ENCODE measurements at regions not wholly inside any gene's neighbourhood (a gene's known extent, or its start where the extent isn't known, plus 50 kb on each side); places are given as distances from the start of the nearest gene placed in this dataset.

DNA sequence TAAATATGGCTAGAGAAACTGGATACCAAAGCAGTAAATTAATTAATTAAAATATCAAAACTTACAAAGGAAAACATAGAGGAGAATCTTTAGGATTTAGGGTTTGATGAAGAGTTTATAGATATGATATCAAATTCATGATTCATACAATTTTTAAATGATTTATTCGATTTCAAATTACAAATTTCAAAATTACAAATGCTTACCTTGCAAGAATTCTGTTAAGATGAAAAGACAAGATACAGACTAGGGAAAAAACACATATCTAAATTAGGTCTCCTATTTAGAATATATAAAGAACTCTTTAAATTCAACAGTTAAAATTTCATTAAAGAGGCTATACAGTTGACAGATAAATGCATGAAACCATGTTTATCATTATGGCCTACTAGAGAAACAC, 930.7 kb downstream of the ZPLD1 start:
- no peak overlapping the region for H3K4me3 ChIP-seq (ENCODE audit: low read depth, low read length)
- no peak for DNase-seq (ENCODE audit: low read depth)
- TF ChIP-seq, protein P1, sequence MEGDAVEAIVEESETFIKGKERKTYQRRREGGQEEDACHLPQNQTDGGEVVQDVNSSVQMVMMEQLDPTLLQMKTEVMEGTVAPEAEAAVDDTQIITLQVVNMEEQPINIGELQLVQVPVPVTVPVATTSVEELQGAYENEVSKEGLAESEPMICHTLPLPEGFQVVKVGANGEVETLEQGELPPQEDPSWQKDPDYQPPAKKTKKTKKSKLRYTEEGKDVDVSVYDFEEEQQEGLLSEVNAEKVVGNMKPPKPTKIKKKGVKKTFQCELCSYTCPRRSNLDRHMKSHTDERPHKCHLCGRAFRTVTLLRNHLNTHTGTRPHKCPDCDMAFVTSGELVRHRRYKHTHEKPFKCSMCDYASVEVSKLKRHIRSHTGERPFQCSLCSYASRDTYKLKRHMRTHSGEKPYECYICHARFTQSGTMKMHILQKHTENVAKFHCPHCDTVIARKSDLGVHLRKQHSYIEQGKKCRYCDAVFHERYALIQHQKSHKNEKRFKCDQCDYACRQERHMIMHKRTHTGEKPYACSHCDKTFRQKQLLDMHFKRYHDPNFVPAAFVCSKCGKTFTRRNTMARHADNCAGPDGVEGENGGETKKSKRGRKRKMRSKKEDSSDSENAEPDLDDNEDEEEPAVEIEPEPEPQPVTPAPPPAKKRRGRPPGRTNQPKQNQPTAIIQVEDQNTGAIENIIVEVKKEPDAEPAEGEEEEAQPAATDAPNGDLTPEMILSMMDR (conservative IDR thresholded peaks at IDR 0.05; ENCODE audit: low read depth, low read length), result no peak

DNA sequence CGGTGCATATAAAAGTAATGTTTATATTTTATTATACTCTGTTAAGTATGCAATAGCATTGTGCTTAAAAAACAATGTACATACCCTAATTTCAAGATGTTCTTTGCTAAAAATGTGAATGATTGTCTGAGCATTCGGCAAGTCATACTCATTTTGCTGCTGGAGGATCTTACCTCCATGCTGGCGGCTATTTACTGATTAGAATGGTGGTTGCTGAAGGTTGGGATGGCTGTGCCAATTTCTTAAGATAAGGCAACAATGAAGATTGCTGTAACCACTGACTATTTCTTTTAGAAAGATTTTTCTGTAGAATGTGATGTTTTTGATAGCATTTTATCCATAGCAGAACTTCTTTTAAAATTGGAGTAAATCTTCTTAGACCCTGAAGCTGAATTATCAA, 932.7 kb downstream of the ZPLD1 start:
- DNase-seq (ENCODE audit: low read depth), result no peak
- no peak overlapping the region for H3K4me3 ChIP-seq (ENCODE audit: low read depth, low read length)
- TF ChIP-seq, protein P1 (conservative IDR thresholded peaks at IDR 0.05; ENCODE audit: low read depth, low read length), result no peak

DNA sequence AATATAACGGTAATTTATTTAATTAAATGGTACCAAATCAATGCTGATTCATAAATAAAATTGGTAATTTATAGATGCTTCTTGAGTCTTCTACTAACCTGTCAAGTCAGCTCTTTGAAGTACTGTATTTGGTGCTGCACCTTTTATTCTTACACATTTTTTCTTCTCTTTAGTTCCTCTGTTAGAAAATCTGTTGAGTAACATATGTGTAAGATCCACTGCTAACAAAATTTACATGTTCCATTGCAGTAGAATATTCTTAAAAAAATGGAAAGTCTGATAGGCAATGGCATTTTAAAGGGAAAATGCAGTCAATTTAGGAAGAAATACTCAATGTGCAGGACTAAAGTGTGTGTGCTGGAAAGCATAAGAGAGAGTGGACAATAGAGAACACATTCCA, 936.6 kb downstream of the ZPLD1 start:
- no peak for DNase-seq (ENCODE audit: low read depth)
- no peak overlapping the region for H3K4me3 ChIP-seq (ENCODE audit: low read depth, low read length)
- TF ChIP-seq, protein P1 (conservative IDR thresholded peaks at IDR 0.05; ENCODE audit: low read depth, low read length), result no peak

DNA sequence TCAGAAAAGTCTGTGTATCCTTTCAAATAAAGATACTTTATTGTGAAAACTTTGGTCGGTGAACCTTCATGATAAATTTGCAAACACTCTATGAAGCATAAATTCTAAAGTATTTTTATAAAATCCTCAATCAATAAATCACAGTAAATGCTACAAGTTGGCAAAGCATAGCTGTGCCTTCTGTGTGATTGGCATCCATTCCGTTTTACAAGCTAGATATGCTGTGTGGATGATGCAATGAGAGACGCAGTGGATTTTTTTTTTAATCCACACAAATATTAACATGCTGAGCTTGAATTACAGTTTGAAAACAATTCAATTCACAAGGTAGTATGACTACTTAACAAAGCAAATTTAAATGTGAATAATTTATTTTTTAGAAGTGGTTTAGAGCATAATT, 937.2 kb downstream of the ZPLD1 start:
- TF ChIP-seq, protein P1 (conservative IDR thresholded peaks at IDR 0.05; ENCODE audit: low read depth, low read length), result no peak
- no peak for DNase-seq (ENCODE audit: low read depth)
- no peak overlapping the region for H3K4me3 ChIP-seq (ENCODE audit: low read depth, low read length)

DNA sequence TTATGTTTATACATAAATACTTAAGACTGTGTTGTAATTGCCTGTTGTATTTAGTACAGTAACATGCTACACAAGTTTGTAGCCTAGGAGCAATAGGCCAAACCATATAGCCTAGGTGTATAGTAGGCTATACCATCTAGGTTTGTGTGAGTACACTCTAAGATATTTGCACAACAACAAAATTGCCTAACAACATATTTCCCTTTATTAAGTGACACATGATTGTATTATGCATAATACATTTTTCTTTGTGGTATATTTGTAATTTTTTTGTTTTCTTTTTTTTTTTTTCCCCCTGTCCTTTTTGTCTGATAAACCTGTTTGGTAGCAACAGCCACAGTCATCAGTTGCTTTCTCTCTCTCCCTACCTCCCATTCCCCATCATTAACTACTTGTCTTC, 945.6 kb downstream of the ZPLD1 start:
- TF ChIP-seq, protein P1 (conservative IDR thresholded peaks at IDR 0.05; ENCODE audit: low read depth, low read length), result no peak
- no peak for DNase-seq (ENCODE audit: low read depth)
- no peak overlapping the region for H3K4me3 ChIP-seq (ENCODE audit: low read depth, low read length)

DNA sequence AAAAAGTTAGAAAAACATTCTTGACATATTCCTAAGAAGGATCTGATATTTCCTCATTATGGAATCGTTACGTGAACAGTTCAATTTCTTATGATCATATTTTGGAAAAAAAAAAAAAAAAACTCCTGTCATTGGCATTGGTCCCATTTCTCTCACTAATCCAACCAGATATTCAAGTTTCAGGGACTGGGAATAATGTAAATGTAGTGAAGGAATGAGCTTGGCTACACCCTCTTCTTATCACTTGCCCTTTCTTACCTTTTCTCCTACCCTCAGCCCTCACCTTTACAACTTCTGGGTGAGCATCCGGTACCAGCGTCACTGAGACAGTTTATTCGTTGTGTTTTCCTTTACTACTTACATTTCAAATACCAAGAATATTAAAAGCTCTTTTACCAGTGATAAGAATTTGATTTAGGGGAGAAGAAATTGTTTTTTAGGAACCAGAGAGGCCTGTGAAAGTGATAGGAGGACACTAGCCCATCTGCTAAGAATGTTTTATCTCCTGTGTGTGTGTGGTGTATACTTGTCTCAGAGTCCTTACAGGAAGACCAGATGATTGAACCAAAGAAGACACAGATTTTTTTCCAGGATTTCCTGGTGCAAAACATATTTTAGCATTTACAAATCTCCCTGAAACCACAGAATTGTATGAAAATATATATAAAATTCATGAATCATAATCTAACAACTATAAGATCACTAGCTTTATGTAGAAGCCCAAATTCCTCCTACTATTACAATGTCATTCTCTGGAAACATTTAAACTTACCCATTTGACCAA, 946.7 kb downstream of the ZPLD1 start:
- no peak for DNase-seq (ENCODE audit: low read depth)
- TF ChIP-seq, protein P1 (conservative IDR thresholded peaks at IDR 0.05; ENCODE audit: low read depth, low read length), result no peak

More for the DNA sequence above, 946.7 kb downstream of the ZPLD1 start:
- no peak overlapping the region for H3K4me3 ChIP-seq (ENCODE audit: low read depth, low read length)
